ENCODE measurements at regions not wholly inside any gene's neighbourhood (a gene's known extent, or its start where the extent isn't known, plus 50 kb on each side); places are given as distances from the start of the nearest gene placed in this dataset.
"Not testable (repeated sequence)": the region's sequence is repeated elsewhere in the genome, so short reads cannot be mapped to it uniquely, and the experiment has no call there.

DNA sequence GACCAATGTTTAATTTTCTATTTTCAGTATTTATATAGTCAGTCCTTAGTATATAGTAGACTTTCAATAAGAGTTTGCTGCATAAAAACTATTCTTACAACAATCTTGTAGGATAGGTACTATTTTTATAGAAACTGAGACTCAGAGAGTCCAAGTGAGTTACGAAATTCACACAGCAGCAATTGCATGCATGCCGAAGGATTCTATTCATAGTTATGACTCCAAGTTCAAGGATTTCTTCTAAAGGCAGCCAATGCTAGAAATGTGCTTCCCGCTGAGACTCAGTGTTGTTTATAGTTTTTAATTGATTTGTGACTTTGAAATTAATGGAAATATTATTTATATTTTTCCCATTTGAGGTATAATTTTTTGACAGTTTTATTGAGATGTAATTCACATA, 62.7 kb upstream of the CSNK1A1L start:
- intact Hi-C loops (cut with DNase I; ENCODE audit: low total_unique reads): no loop called here
- no peaks in the 10 kb centered on the region for H3K27me3 ChIP-seq (replicated peaks in 1 of 7)
- H3K4me3 ChIP-seq: no peak overlapping the region
- no peak for TF ChIP-seq POLR2AphosphoS5 (IDR thresholded peaks at IDR 0.05)
- TF ChIP-seq POLR2A (IDR thresholded peaks at IDR 0.05): no peak
- TF ChIP-seq, protein P1, sequence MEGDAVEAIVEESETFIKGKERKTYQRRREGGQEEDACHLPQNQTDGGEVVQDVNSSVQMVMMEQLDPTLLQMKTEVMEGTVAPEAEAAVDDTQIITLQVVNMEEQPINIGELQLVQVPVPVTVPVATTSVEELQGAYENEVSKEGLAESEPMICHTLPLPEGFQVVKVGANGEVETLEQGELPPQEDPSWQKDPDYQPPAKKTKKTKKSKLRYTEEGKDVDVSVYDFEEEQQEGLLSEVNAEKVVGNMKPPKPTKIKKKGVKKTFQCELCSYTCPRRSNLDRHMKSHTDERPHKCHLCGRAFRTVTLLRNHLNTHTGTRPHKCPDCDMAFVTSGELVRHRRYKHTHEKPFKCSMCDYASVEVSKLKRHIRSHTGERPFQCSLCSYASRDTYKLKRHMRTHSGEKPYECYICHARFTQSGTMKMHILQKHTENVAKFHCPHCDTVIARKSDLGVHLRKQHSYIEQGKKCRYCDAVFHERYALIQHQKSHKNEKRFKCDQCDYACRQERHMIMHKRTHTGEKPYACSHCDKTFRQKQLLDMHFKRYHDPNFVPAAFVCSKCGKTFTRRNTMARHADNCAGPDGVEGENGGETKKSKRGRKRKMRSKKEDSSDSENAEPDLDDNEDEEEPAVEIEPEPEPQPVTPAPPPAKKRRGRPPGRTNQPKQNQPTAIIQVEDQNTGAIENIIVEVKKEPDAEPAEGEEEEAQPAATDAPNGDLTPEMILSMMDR (IDR thresholded peaks at IDR 0.05 in 8 of 11, conservative IDR thresholded peaks at IDR 0.05 in 3 of 11): no peak
- no peaks in the 10 kb centered on the region for H3K9me3 ChIP-seq
- no peaks in the 10 kb centered on the region for H3K36me3 ChIP-seq
- H3K27ac ChIP-seq: no peak overlapping the region
- 62 to 86% (median 78%) methylated on average over 3 of the region's 3 CpGs for WGBS, 5 donors
- DNase-seq: no peak
- no peaks in the 10 kb centered on the region for H3K4me1 ChIP-seq

DNA sequence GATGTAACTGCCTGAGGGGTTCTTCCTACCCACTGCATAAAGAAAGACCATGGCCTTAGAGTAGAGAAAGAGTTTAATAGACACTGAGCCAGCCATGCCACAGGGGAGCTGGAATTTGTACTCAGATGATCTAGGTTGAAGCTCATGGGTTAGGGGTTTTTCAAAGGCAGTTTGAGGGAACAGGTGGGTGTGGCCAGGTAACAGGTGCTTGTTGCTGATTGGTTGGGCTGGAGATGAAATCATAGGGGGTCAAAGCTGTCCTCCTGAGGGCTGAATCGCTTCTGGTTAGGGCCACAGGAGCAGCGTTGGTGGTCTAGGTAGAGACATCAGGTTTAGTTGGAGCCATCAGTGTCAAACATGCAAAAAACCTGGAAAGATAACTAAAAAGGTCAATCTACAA, 59.2 kb upstream of the CSNK1A1L start:
- TF ChIP-seq, protein P1 (IDR thresholded peaks at IDR 0.05 in 8 of 11, conservative IDR thresholded peaks at IDR 0.05 in 3 of 11): no peak
- TF ChIP-seq POLR2AphosphoS5 (IDR thresholded peaks at IDR 0.05) (no peak), POLR2A (IDR thresholded peaks at IDR 0.05) (no peak)
- intact Hi-C loops (cut with DNase I; ENCODE audit: low total_unique reads): no loop called here
- Histone ChIP-seq H3K27me3 (replicated peaks in 1 of 7) (no peaks in the 10 kb centered on the region), H3K4me1 (no peaks in the 10 kb centered on the region), H3K36me3 (no peaks in the 10 kb centered on the region), H3K4me3 (no peak overlapping the region), H3K27ac (no peak overlapping the region), H3K9me3 (peaks cover 0 to 33% (median 20%) of the 10 kb centered on the region in 8 donors)
- 71 to 83% (median 77%) methylated on average over 2 of the region's 2 CpGs for WGBS, 5 donors
- DNase-seq: no peak

DNA sequence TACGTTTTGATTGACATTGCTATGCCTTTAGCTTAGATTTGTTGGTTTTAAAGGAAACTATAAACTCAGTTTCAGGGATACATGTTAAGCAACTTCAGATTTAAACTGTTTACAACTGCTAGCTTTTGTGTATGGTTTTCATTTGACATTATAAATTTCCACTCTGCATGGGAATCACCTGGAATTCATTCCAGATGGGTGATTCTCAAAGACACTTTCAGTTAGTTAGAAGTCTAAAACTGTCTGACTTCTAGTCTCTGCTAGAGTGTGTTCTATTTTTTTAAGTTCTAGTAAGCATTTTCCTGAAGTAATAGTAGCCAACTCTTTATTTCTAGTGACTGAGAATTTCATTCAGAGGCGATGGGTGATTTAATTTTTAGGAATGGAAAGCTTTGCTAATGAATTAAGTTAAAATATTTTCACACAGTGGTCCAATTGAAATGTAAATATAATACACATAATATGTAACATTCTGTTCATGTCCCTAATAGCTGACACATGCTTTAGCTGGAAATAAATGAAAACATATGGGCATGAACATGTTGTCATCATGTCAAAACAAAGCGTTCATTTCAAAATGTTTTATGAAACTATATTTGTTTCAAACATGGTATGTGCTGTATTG, 58.3 kb upstream of the CSNK1A1L start:
- DNase-seq: no peak
- Histone ChIP-seq H3K4me1 (no peaks in the 10 kb centered on the region), H3K27me3 (replicated peaks in 1 of 7) (no peaks in the 10 kb centered on the region), H3K9me3 (peaks cover 0 to 38% (median 24%) of the 10 kb centered on the region in 8 donors), H3K27ac (no peak overlapping the region), H3K4me3 (no peak overlapping the region), H3K36me3 (no peaks in the 10 kb centered on the region)
- TF ChIP-seq POLR2AphosphoS5 (IDR thresholded peaks at IDR 0.05): no peak
- TF ChIP-seq, protein P1 (IDR thresholded peaks at IDR 0.05 in 8 of 11, conservative IDR thresholded peaks at IDR 0.05 in 3 of 11): no peak
- WGBS, 5 donors: 67 to 84% (median 82%) methylated on average over 3 of the region's 3 CpGs
- intact Hi-C loops (cut with DNase I; ENCODE audit: low total_unique reads): no loop called here

DNA sequence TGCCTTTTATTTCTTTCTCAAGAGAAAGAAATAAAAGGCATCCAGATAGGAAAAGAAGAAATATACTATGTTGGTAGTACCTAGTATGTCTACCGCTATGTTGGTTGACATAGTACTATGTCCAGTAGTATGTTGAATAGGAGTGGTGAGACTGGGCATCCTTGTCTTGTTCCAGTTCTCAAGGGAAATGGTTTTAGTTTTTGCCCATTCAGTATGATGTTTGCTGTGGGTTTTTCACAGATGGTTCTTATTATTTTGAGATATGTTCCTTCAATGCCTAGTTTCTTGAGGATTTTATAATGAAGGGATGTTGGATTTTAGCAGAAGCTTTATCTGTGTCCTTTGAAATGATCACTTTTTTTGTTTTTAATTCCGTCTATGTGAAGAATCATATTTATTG, 53.0 kb upstream of the CSNK1A1L start:
- WGBS, 5 donors: 82 to 97% (median 93%) methylated on average over 2 of the region's 2 CpGs
- TF ChIP-seq, protein P1 (IDR thresholded peaks at IDR 0.05 in 8 of 11, conservative IDR thresholded peaks at IDR 0.05 in 3 of 11): no peak
- TF ChIP-seq POLR2AphosphoS5 (IDR thresholded peaks at IDR 0.05): no peak
- TF ChIP-seq POLR2A (IDR thresholded peaks at IDR 0.05): no peak

DNA sequence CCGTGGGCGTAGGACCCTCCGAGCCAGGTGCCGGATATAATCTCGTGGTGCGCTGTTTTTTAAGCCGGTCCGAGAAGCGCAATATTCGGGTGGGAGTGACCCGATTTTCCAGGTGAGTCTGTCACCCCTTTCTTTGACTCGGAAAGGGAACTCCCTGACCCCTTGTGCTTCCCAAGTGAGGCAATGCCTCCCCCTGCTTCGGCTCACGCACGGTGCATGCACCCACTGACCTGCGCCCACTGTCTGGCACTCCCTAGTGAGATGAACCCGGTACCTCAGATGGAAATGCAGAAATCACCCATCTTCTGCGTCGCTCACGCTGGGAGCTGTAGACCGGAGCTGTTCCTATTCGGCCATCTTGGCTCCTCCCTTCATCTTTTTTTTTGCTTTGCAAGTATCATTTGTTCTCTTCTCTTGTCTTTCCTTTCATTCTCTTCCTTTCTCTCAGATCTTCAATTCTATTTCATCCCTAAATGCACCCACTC, 50.2 kb upstream of the CSNK1A1L start:
- peaks cover 0 to 22% (median 10%) of the 10 kb centered on the region in 8 donors for H3K9me3 ChIP-seq
- H3K27me3 ChIP-seq (replicated peaks in 1 of 7); DNase-seq; H3K4me3 ChIP-seq; H3K27ac ChIP-seq; intact Hi-C loops (cut with DNase I; ENCODE audit: low total_unique reads); H3K36me3 ChIP-seq; H3K4me1 ChIP-seq: not testable (repeated sequence)
- 92 to 97% (median 94%) methylated on average over 7 to 22 of the region's 22 CpGs for WGBS, 5 donors

More for the DNA sequence above, 53.0 kb upstream of the CSNK1A1L start:
- Histone ChIP-seq H3K36me3 (no peaks in the 10 kb centered on the region), H3K9me3 (peaks cover 0 to 38% (median 24%) of the 10 kb centered on the region in 8 donors), H3K27me3 (replicated peaks in 1 of 7) (no peaks in the 10 kb centered on the region), H3K27ac (no peak overlapping the region), H3K4me3 (no peak overlapping the region), H3K4me1 (no peaks in the 10 kb centered on the region)
- intact Hi-C loops (cut with DNase I; ENCODE audit: low total_unique reads): no loop called here
- DNase-seq: no peak
